Cardiac fibroblast (primary cell): ENCODE measurements at regions not wholly inside any gene's neighbourhood (a gene's known extent, or its start where the extent isn't known, plus 50 kb on each side); places are given as distances from the start of the nearest gene placed in this dataset.
"Not testable (repeated sequence)": the region's sequence is repeated elsewhere in the genome, so short reads cannot be mapped to it uniquely, and the experiment has no call there.

Source experiments
- DNase-seq, 2 donors: peaks; one replicate each; pipeline versions ENCODE4 v3.0.0 to v3.0.0-alpha.2; 2010; ENCODE audit warnings: low read depth in 2 of 2
- H3K4me3 ChIP-seq, 2 donors: replicated peaks in 1 of 2; 1 replicate in 1 of 2; 2 replicates in 1 of 2; pipeline ENCODE4 v1.5.1; 2011; ENCODE audit warnings: low read depth in 2 of 2, low read length in 2 of 2, mild to moderate bottlenecking in 2 of 2, moderate library complexity in 1 of 2
- TF ChIP-seq, protein P1 (sequence below): IDR thresholded peaks from one replicate; pipeline ENCODE4 v1.5.1; 2011; ENCODE audit warnings: low read depth, mild to moderate bottlenecking, low read length, inconsistent platforms

- peak; percentile 7 to 29 for DNase-seq
- no peak overlapping the region for H3K4me3 ChIP-seq
- TF ChIP-seq, protein P1, sequence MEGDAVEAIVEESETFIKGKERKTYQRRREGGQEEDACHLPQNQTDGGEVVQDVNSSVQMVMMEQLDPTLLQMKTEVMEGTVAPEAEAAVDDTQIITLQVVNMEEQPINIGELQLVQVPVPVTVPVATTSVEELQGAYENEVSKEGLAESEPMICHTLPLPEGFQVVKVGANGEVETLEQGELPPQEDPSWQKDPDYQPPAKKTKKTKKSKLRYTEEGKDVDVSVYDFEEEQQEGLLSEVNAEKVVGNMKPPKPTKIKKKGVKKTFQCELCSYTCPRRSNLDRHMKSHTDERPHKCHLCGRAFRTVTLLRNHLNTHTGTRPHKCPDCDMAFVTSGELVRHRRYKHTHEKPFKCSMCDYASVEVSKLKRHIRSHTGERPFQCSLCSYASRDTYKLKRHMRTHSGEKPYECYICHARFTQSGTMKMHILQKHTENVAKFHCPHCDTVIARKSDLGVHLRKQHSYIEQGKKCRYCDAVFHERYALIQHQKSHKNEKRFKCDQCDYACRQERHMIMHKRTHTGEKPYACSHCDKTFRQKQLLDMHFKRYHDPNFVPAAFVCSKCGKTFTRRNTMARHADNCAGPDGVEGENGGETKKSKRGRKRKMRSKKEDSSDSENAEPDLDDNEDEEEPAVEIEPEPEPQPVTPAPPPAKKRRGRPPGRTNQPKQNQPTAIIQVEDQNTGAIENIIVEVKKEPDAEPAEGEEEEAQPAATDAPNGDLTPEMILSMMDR, result no peak
Measured at GRCh38 chr2:220789961-220790360, 782.1 kb downstream of the EPHA4 start.

DNA sequence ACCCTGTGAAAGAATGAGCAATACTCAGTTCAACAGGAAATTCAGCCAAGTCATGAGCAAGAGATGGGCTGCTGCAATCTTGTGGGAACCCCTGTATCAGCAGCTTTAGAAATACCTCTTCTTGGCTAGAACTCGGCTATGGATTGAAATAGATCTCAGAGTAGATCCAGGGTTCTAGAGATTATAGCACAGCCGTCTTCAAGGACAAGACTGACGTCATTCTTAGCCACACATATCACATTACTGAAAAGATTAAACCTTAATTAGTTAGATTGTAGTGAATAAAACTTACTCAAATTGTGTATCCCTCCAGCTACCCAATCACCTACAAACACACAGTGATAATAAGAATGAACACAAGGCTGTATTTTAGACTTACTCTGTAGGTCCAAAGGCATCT, 776.4 kb downstream of the EPHA4 start:
- no peak for DNase-seq
- TF ChIP-seq, protein P1, result no peak
- H3K4me3 ChIP-seq, result no peak overlapping the region

GRCh38 chr2:220811115-220811514, 761.0 kb downstream of the EPHA4 start:
- DNase-seq, result no peak
- no peak overlapping the region for H3K4me3 ChIP-seq
- TF ChIP-seq, protein P1, result no peak

- H3K4me3 ChIP-seq, result no peak overlapping the region
- DNase-seq, result peak in 1 of 2 donors; percentile 20
- TF ChIP-seq, protein P1, result no peak
Measured at GRCh38 chr2:220811952-220812570, 760.0 kb downstream of the EPHA4 start.

DNA sequence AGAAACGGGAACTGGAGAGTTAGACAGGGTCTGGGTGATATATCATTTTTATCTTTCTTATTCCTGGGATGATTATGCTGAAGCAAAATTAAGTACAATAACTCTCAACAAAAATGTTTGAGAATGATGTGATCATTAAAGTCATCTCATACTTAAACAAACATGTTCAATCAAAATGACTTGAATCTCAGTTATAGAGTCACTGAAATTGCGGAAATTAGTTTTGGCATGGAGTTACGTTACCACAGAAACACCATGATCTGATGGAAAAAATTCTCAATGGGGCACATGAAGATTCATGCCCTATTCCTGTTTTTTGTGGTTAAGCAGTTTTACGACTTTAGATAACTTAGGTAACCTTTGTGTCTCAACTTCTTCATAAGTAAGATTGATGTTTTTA, 757.7 kb downstream of the EPHA4 start:
- no peak overlapping the region for H3K4me3 ChIP-seq
- TF ChIP-seq, protein P1, result no peak
- DNase-seq, result no peak

DNA sequence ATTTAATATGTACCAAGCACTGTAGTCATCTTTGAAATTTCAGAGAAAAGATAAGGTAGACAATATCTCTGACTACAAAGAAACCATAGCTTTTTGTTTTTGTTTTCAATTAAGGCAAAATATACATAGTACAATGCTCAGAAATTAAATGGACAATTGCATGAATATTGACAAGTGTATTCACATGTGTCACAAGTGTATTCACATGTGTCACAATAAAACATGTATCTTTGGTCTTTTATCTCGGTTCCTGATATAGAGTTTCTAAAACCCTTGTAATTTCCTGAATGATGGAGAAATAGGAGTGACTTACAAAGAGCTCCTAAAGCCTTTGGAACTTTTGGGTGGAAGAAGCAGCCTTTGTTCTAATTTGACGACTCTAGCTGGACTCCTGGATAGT, 756.4 kb downstream of the EPHA4 start:
- DNase-seq, result no peak
- no peak overlapping the region for H3K4me3 ChIP-seq
- TF ChIP-seq, protein P1, result no peak

GRCh38 chr2:220821683-220822082, 750.4 kb downstream of the EPHA4 start:
- TF ChIP-seq, protein P1, result no peak
- no peak overlapping the region for H3K4me3 ChIP-seq
- no peak for DNase-seq

DNA sequence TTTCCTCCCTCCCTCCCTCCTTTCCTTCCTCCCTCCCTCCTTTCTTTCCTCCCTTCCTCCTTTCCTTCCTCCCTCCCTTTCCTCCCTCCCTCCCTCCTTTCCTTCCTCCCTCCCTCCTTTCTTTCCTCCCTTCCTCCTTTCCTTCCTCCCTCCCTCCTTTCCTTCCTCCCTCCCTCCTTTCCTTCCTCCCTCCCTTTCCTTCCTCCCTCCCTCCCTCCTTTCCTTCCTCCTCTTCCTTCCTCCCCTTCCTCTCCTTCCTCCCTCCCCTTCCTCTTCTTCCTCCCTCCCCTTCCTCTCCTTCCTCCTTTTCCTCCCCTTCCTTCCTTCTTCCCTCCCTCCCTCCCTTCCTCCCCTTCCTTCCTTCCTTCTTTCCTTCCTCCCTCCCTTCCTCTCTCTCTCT, 748.5 kb downstream of the EPHA4 start:
- not testable (repeated sequence) for DNase-seq, H3K4me3 ChIP-seq
